NCI-H460 (cell line): ENCODE measurements at regions not wholly inside any gene's neighbourhood (a gene's known extent, or its start where the extent isn't known, plus 50 kb on each side); places are given as distances from the start of the nearest gene placed in this dataset.

Experiments used
- DNase-seq: peaks from one replicate; pipeline ENCODE4 v3.0.0-alpha.2; 2016; ENCODE audit warnings: low read depth; ENCODE audit errors: extremely low read depth

DNA sequence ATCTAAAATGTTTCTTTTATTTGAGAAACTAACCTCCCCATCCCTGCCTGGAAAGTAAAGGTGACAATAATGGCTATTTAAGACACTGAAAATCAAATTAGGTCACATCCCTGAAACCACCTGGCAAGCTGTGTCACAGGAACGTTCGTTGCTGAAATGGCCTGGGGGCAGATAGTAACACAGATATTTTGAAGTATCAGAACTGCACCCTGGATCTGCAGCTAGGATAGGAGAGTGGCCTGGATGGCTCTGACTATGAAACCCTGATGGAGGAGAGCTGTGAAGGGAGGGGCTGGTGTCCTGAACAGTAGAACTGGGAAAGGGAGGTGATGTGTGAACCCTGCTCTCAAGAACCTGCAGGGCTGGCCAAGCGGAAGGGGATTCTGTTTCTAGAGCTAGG is 648.3 kb upstream of the CFAP20DC start:
- DNase-seq: no peak

DNA sequence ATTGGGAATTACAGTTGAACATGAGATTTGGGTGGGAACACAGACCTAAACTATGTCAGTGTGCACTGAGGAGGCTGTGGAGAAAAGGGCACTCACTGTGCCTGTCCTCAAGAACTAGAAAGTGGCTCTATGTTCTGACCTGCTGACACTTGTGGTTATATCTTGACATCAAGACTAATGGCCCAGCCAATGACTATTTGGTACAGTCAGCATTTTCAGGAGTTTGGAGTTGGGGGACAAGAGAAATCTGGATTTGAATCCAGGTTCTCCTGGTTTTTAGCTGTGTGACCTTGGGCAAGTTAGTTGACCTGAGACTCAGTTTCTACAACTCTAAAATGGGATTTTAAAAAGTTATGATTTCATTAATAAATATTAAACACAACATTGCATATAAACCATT is 647.0 kb upstream of the CFAP20DC start:
- no peak for DNase-seq

GRCh38 chr3:59695860-59696259 is 646.0 kb upstream of the CFAP20DC start:
- no peak for DNase-seq

- no peak for DNase-seq
Observed at GRCh38 chr3:59692117-59692516, 642.3 kb upstream of the CFAP20DC start.

GRCh38 chr3:59690886-59691285 is 641.1 kb upstream of the CFAP20DC start:
- DNase-seq: no peak

- no peak for DNase-seq
Observed at GRCh38 chr3:59688636-59689035, 638.8 kb upstream of the CFAP20DC start.

- DNase-seq: no peak
Observed at GRCh38 chr3:59685432-59685831, 635.6 kb upstream of the CFAP20DC start.

DNA sequence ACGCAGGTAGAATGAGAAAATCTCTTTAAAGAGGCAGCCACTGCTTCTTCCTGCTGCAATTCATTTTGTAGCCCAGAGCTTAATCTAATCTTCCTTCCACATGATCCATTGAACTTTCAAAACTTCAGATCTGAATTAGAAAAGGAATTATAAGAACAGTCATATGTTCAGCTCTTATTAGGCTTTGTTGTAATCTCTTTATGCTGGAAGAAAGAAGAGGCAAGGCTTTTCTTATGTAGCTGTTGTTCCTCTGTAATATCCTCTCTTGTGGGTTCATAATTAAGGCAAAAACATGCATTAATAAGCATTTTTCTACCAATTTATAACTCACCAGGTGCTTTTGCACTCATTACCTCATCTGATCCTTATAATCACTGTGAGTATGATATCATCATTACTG is 634.9 kb upstream of the CFAP20DC start:
- no peak for DNase-seq

GRCh38 chr3:59680919-59681318 is 631.1 kb upstream of the CFAP20DC start:
- no peak for DNase-seq

DNA sequence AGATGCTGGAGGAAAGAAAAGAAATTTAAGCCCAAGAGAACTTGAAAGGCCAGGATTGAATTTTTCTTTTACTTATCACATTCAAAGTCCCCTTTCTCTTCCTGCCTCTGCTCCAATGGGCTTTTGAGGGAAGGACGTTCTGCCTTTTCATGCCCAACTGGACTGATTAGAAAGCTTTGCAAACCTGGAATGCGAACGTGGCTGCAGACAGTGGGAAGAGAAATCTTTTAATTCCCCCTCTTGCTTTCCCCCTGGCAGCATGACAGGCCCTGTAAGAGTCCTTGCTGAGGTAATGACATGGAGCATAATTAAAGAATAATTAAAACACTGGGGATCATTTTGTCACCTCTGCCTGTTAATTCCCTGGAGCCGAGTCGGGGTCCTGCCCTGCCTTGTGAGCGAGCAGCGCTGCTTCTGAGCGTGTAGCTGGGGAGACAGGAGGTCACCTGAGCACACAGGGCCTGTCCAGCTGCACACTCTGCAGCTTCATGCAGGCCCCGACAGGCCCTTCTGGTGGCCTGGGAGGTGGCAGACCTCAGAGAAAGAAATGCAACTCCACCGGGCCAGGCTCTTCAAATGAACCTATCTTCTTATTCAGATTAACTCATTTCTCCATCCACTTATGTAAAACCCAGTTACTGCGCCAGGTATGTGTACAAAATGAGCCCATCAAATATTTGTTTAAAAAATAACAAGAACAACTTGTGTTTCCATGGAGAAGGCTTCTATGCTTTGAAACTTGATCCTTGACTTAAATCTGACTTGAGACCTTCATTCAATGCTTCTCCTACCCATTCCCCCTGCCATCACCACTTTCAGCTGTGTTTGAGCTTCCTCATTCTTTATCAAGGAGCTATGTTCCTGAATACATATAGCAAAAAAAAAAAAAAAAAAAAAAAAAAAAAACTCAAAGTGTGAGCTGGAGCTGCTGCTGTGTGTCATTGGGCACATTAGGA is 628.2 kb upstream of the CFAP20DC start:
- DNase-seq: no peak

DNA sequence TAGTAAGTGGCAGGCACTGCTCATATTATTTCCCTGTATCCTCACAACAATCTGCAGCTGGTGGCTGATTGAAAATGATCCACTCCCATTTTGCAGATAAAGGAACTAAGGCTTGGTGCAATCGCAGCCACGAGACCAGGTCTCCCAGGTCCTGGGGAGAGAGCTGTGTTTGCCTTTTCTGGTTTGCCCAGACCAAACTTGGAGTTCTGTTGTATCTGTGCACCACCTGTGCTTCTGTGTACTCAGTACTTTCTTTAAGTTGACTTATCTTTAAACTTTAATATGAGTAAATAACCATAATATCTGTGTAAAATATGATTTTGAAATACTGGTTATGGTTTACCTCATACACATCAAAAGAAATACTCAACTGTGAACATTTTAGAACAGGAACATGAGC is 625.7 kb upstream of the CFAP20DC start:
- no peak for DNase-seq

DNA sequence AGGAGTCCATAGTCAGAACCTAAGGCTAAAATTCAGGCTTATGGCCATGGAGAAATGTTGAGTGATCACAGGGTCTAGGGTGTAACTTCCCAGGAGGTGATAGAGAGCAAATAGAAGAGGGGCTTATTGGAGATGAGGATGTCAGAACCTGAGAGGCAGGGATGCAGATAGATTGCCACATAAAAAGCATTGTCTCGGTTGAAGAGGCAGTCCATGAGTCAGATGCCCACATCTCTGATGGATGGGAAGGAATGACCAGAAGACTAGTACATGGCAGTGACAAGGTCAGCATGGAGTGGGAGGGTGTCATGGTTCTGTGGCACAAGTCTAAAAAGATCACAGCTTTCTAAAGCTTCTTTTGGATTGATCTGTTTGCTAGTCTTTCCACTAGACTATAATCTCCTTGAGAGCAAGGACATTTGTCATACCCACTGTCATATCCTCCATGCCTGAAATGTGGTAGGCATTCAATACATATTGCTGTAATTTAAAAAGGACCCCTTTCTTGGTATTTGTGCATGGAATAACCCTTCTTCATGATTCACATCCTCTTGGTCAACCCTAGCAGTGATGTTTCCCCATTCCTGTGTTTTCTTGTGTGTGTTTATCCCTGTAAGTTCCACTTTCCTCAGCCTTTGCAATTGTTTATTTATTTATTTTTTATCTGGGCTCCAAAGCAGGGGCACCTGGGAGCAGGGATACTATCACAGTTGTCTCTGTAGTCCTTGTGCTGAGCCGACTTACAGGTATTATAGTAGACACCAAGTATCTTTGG is 613.4 kb upstream of the CFAP20DC start:
- DNase-seq: no peak

GRCh38 chr3:59660852-59661625 is 611.2 kb upstream of the CFAP20DC start:
- DNase-seq: no peak

DNA sequence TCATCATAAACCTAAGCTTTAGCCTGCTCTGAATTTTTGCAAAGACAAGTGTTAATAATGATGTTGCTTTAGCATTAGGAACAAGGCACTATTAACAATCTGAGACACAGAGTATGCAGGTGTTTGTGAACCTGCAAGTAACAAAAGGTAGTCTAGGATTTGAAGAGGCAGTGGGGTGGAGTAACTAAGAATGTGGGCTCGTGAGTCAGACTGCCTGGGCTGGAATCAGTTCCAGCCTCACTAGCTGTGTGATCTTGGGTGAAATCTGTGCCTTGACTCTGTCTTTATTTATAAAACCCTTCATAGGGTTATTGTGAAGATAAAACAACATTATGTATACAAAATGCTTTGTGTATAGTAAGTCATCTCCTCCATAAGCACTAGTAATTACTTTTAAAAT is 610.6 kb upstream of the CFAP20DC start:
- no peak for DNase-seq

DNA sequence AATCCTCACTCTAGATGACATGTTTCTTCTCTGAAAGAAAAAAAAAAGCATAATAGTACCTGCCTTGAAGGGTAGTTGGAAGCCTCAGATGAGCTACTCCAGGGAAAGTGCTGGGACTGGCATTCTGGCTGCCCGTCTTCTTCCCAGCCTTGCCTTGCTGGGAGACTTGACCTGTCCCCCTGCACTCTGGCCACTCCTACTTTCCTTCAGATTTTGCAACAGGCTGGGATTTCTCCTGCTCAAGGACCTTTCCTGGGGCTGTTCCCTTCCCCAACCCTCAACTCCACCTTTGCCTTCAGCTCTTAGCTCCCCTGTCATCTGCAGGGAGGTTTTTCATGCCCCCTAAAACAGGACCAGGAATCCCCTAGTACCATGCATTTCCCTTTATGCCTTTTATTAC is 609.9 kb upstream of the CFAP20DC start:
- no peak for DNase-seq

- no peak for DNase-seq
Observed at GRCh38 chr3:59658866-59659265, 609.0 kb upstream of the CFAP20DC start.

- no peak for DNase-seq
Observed at GRCh38 chr3:59658274-59658673, 608.4 kb upstream of the CFAP20DC start.

GRCh38 chr3:59655418-59656015 is 605.7 kb upstream of the CFAP20DC start:
- DNase-seq: no peak

GRCh38 chr3:59654480-59655417 is 604.9 kb upstream of the CFAP20DC start:
- DNase-seq: no peak

DNA sequence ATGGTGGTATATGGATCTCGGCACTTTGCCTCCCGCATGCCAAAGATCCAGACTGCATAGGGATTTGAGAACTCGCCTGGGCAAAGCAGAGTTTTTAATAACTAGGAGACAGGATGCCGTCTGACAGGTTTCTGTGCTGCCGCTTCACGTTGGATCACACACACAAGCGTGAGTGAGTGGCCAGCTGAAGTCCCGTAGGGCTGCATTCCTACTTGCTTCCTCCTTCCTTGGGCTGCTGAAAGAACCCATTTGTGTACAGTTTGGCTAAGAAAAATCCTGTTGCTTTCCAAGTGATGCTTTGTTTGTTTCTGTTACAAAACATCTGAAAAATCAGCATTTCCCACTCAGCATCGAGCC is 604.3 kb upstream of the CFAP20DC start:
- DNase-seq: no peak
